ENCODE measurements at regions not wholly inside any gene's neighbourhood (a gene's known extent, or its start where the extent isn't known, plus 50 kb on each side); places are given as distances from the start of the nearest gene placed in this dataset.

- TF ChIP-seq CTCF (conservative IDR thresholded peaks at IDR 0.05; ENCODE audit: low read depth, low read length) (no peak), EZH2 (IDR thresholded peaks at IDR 0.05; ENCODE audit: borderline replicate concordance, low read depth, low read length, poor library complexity, severe bottlenecking) (no peak)
Observed at GRCh38 chr6:91242614-91242949, 655.7 kb upstream of the MAP3K7 start.

All from A673 (cell line).